Muscle of leg (tissue), 3 donors: ENCODE measurements at regions not wholly inside any gene's neighbourhood (a gene's known extent, or its start where the extent isn't known, plus 50 kb on each side); places are given as distances from the start of the nearest gene placed in this dataset.

Experiments
- DNase-seq: peaks from one replicate; pipeline ENCODE4 v3.0.0; 2013
- H3K27ac ChIP-seq: one replicate; pipeline ENCODE4 v1.5.1; 2013; ENCODE audit warnings: mild to moderate bottlenecking, low read length, control low read depth
- H3K27me3 ChIP-seq: one replicate; pipeline ENCODE4 v1.6.1; 2013; ENCODE audit warnings: low read length; ENCODE audit not compliant: control insufficient read depth, insufficient read depth
- H3K36me3 ChIP-seq: one replicate; pipeline ENCODE4 v1.6.1; 2013; ENCODE audit warnings: low read length; ENCODE audit not compliant: control insufficient read depth, insufficient read depth
- H3K4me1 ChIP-seq: one replicate; pipeline ENCODE4 v1.6.1; 2013; ENCODE audit warnings: low read length; ENCODE audit not compliant: control insufficient read depth, insufficient read depth
- H3K4me3 ChIP-seq: one replicate; pipeline ENCODE4 v1.5.1; 2013; ENCODE audit warnings: low read length, control low read depth
- H3K9me3 ChIP-seq: replicated peaks from 2 replicates; pipeline ENCODE4 v1.6.1; 2013; ENCODE audit warnings: low read depth, low read length; ENCODE audit not compliant: control insufficient read depth
- WGBS: methylation state at CpG from one replicate; pipeline ENCODE4 v1.1.5; 2013; ENCODE audit warnings: missing lambda C conversion rate; ENCODE audit not compliant: insufficient coverage; 5-methylcytosine and 5-hydroxymethylcytosine counted together

GRCh38 chr10:20686015-20686635 is 211.0 kb downstream of the NEBL start:
- WGBS: no CpG with 5 or more reads among the region's 7 CpGs
- no peaks in the 10 kb centered on the region for H3K4me1 ChIP-seq
- no peaks in the 10 kb centered on the region for H3K27me3 ChIP-seq
- H3K9me3 ChIP-seq: no peaks in the 10 kb centered on the region
- H3K36me3 ChIP-seq: no peaks in the 10 kb centered on the region
- H3K4me3 ChIP-seq: no peak overlapping the region
- DNase-seq: no peak
- H3K27ac ChIP-seq: no peak overlapping the region

DNA sequence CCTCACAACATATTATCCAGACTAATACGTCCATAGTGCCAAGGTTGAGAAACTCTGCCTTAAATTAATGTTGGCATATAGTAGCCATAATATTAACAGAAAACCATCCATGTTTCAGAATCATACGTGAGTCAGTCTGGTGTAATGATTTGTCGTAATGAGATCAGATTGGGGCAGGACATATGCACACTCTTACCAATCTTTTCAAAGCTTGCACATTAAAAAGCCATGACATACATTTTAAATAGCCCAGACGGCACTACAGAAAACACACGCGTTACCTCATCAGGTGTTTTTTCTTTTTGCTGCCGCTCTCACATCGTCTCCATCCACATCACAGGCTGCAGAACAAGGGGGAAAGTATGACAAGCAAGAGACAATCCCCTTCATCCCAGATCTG is 211.6 kb downstream of the NEBL start:
- Histone ChIP-seq H3K4me3 (no peak overlapping the region), H3K27me3 (no peaks in the 10 kb centered on the region), H3K9me3 (no peaks in the 10 kb centered on the region), H3K4me1 (no peaks in the 10 kb centered on the region), H3K27ac (no peak overlapping the region), H3K36me3 (no peaks in the 10 kb centered on the region)
- WGBS: 88% methylated on average over 5 of the region's 8 CpGs
- no peak for DNase-seq

DNA sequence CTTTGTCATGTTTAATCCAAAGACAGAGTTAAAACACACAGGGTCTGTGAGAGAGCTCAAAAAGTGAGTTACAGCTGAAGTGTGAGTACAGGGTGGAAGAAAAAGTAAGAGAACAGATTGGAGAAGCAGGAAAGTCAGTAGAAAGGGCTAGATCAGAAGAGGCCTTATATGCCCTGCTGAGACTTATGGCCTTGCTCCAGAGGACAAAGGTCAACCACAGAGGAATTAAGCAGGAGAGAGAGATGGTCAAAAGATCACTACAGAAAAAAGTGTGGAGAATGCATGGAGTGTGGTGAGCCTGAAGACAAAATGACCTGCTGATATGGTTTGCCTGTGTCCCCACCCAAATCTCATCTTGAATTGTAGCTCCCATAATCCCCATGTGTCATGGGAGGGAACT is 213.8 kb downstream of the NEBL start:
- Histone ChIP-seq H3K9me3 (no peaks in the 10 kb centered on the region), H3K4me1 (no peaks in the 10 kb centered on the region), H3K36me3 (no peaks in the 10 kb centered on the region), H3K4me3 (no peak overlapping the region), H3K27ac (no peak overlapping the region), H3K27me3 (no peaks in the 10 kb centered on the region)
- no peak for DNase-seq

- Histone ChIP-seq H3K36me3 (no peaks in the 10 kb centered on the region), H3K4me1 (no peaks in the 10 kb centered on the region), H3K4me3 (no peak overlapping the region), H3K27me3 (no peaks in the 10 kb centered on the region), H3K9me3 (no peaks in the 10 kb centered on the region), H3K27ac (no peak overlapping the region)
- WGBS: 100% methylated on average over 1 of the region's 3 CpGs
- no peak for DNase-seq
Observed at GRCh38 chr10:20682782-20683181, 214.3 kb downstream of the NEBL start.

- Histone ChIP-seq H3K27ac (no peak overlapping the region), H3K36me3 (no peaks in the 10 kb centered on the region), H3K27me3 (no peaks in the 10 kb centered on the region), H3K4me1 (peaks cover 4% of the 10 kb centered on the region), H3K4me3 (no peak overlapping the region), H3K9me3 (no peaks in the 10 kb centered on the region)
- peak; percentile 30 for DNase-seq
- 84% methylated on average over 4 of the region's 5 CpGs for WGBS
Observed at GRCh38 chr10:20677340-20677739, 219.8 kb downstream of the NEBL start.

DNA sequence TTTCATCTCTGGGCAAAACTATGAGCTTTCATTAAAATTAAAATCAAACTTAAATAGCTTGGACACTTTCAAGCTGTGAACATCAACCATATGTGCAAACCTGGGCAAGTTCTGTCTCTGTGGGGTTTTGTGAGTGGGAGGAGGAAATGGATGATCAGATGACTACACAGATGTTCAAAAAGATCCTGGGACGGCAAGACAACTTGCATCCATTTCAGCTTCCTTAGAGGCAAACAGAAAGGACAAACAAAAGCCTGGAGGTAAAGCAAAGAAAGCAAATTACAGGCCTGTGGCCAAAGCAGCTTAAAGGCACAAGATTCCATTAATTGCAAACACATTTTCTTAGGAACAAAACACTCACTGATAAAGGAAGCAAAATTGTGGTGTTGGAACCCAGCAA is 222.2 kb downstream of the NEBL start:
- no CpG with 5 or more reads among the region's 1 CpG for WGBS
- H3K9me3 ChIP-seq: no peaks in the 10 kb centered on the region
- peak overlapping the region; percentile 39 for H3K27ac ChIP-seq
- H3K36me3 ChIP-seq: no peaks in the 10 kb centered on the region
- no peak overlapping the region for H3K4me3 ChIP-seq
- DNase-seq: peak; percentile 87
- no peaks in the 10 kb centered on the region for H3K27me3 ChIP-seq
- H3K4me1 ChIP-seq: peaks cover 15% of the 10 kb centered on the region

DNA sequence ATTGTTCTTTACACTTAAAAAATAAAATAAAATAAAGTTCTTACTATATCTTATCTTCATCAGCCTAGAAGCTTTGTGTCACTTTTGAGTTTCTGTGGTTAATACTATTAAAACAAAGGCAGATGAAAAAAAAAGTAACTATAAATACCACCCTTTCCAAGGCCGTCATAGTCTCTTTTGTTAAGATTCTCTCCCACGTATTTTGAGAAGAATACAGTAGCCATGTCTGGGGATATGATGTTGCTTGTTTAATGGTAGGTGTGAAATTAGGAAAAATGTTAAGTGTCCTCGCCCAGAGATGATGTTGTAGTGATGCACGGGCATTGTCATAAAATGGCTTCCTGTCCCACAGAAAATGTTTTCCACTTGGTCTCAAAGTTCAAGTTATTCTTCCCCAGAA is 223.9 kb downstream of the NEBL start:
- DNase-seq: no peak
- H3K27me3 ChIP-seq: no peaks in the 10 kb centered on the region
- no peaks in the 10 kb centered on the region for H3K36me3 ChIP-seq
- peak overlapping the region; percentile 59 for H3K27ac ChIP-seq
- H3K4me1 ChIP-seq: peaks cover 15% of the 10 kb centered on the region
- no peaks in the 10 kb centered on the region for H3K9me3 ChIP-seq
- no peak overlapping the region for H3K4me3 ChIP-seq
- 80% methylated on average over 1 of the region's 4 CpGs for WGBS

DNA sequence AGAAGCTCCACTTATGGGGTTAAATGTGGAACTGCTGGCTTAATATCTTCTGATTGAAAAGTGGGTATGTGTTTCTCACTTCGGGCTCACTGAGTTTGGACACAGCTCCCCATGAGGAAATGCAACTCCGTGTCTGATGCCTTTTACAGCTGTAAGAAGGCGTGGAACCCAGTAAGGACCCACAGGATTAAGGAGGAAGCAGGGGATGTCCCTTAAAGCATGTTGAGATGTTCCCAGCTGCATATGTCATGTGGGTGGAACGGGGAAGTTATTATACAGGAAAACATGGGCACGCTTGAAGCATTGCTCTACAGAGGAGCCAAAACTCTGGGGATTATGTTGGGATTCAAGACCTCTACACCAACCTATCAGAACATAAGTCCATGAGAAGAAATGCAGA is 224.4 kb downstream of the NEBL start:
- Histone ChIP-seq H3K36me3 (no peaks in the 10 kb centered on the region), H3K27ac (peak overlapping the region; percentile 59), H3K9me3 (no peaks in the 10 kb centered on the region), H3K27me3 (no peaks in the 10 kb centered on the region), H3K4me1 (peaks cover 15% of the 10 kb centered on the region), H3K4me3 (no peak overlapping the region)
- 8% methylated on average over 3 of the region's 5 CpGs for WGBS
- DNase-seq: peak; percentile 88

DNA sequence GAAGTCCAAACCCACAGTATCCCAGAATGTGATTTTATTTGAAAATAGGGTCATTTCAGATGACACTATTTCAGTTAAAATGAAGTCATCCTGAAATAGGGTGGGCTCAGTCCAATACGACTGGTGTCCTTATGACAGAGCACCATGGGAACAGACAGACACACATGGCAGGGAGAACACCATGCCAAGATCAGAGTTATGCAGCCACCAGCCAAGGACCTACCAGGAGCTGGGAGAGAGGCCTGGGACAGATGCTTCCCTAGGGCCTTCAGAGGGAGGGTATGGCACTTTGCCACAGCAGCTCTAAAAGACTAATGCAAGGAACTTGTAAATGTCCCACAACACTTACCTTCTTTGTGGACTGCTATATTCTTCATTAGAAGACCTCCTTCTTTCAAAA is 226.5 kb downstream of the NEBL start:
- Histone ChIP-seq H3K27me3 (no peaks in the 10 kb centered on the region), H3K36me3 (no peaks in the 10 kb centered on the region), H3K9me3 (no peaks in the 10 kb centered on the region), H3K4me3 (no peak overlapping the region), H3K4me1 (peaks cover 15% of the 10 kb centered on the region), H3K27ac (no peak overlapping the region)
- peak; percentile 67 for DNase-seq
- no CpG with 5 or more reads among the region's 1 CpG for WGBS

DNA sequence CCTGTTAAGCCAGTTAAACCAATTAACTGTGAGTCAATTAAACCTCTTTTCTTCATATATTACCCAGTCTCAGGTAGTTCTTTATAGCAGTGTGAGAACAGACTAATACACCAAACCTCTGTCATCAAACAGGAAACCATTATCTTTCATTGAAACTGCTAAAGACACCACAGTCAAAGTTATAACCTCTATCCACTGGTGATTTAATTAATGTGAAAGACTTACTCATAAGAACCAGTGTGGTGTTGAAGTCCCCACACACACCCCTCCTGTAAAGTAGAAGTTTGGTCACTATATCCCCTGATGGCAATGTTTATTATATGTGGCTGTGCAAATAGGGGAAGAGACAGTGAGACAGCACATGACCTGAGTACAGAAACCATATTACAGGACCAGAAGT is 228.1 kb downstream of the NEBL start:
- DNase-seq: no peak
- Histone ChIP-seq H3K36me3 (no peaks in the 10 kb centered on the region), H3K27ac (no peak overlapping the region)

DNA sequence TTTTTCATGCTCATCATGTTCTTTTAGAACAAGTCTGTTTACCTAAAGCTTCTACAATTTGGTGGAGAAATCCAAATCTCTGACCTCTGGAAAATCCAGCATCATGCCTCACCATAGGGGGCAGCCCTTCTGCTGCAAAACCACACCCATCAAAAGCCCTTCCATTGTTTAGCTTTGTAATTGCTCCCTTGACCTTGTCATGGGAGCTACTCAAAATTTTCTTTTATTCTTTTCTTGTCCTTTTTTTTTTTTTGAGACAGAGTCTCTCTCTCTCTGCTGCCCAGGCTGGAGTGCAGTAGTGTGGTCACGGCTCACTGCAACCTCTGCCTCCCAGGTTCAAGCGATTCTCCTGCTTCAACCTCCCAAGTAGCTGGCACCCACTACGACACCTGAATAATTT is 234.4 kb downstream of the NEBL start:
- WGBS: no CpG with 5 or more reads among the region's 3 CpGs
- DNase-seq: no peak
- Histone ChIP-seq H3K4me1 (no peaks in the 10 kb centered on the region), H3K27me3 (no peaks in the 10 kb centered on the region), H3K9me3 (peaks cover 2% of the 10 kb centered on the region), H3K4me3 (no peak overlapping the region), H3K27ac (no peak overlapping the region), H3K36me3 (no peaks in the 10 kb centered on the region)

More for the DNA sequence above, 228.1 kb downstream of the NEBL start:
- Histone ChIP-seq H3K27me3 (no peaks in the 10 kb centered on the region), H3K9me3 (no peaks in the 10 kb centered on the region), H3K4me3 (no peak overlapping the region), H3K4me1 (peaks cover 15% of the 10 kb centered on the region)
